Midbrain (tissue), 1 donor: ENCODE measurements at regions not wholly inside any gene's neighbourhood (a gene's known extent, or its start where the extent isn't known, plus 50 kb on each side); places are given as distances from the start of the nearest gene placed in this dataset.
"Not testable (repeated sequence)": the region's sequence is repeated elsewhere in the genome, so short reads cannot be mapped to it uniquely, and the experiment has no call there.

Experiments
- DNase-seq: peaks from one replicate; lab custom pipeline; 2025; lab: John Stamatoyannopoulos, UW

DNA sequence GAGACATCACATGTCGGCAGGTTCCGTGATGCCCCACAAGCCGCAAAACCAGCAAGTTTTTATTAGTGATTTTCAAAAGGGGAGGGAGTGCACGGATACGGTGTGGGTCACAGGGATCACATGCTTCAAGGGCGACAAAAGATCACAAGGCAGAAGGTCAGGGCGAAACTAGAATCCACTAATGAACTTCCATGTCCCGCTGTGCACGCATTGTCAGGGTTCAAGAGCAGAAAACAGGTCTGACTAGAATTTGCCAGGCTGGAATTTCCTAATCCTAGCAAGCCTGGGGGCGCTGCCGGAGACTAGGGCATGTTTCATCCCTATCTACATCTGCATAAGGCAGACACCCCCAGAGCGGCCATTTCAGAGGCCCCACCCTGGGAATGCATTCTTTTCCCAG lies 225.2 kb downstream of the NPHP4 start:
- DNase-seq, result not testable (repeated sequence)

DNA sequence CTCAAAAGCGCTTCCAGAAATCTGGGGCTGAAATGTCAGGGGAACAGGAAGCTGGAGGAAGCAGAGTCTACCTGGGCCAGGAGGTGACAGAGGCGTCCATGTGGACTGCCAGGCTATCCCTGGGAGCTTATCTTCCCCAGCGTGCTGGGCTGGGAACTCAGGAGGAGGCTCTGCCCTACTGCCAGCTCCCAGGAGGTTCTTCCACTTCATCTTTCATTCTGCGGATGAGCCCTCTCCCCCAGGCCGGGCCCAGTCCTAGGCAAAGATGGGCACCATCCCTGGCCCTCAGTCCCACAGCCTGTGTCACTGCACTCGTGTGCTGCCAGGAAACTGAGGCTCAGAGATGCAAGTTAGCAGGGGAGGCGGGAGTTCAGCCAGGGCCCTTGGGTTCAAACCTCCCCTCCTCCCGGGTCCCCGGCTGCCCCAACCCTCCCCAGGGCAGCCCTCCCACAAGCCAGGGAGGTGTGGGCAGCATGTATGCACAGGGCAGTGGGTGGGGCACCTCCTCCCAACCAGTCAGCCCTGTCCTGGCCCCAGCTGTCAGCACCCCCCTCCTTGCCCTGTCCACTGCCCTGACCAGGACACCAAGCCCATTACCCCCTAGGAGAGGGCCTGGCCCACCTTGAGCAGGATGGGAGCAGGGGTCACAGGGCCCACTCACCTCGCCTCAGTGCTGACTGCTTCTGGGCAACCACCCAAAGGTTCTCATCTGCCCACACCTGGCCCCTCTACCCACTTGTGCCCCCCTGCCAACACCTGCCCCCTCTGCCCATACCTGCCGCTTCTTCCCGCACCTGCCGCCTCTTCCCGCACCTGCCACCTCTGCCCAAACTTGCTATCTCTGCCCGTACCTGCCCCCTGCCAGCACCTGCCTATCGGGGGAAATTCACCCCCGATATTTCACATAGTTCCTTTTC lies 226.0 kb downstream of the NPHP4 start:
- DNase-seq, result no peak

DNA sequence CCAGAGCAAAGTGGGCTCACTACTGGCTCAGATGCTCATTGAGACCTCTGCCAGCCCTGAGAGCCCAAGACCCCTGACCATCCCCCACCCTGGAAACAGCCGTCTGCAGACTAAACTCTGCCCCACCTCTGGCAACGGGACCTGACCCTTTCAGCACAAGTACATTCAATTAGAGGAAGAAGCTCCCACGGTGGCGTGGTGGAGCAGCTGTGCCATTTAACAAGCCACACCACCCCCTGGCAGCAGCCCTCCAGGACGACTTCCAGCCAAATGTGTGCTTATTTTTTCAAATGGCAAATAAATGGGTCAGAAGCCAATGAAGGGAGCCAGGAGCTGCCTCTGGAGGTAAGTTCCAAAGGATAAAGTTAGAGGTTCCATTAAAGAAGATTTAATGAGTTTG lies 226.7 kb downstream of the NPHP4 start:
- DNase-seq, result no peak

DNA sequence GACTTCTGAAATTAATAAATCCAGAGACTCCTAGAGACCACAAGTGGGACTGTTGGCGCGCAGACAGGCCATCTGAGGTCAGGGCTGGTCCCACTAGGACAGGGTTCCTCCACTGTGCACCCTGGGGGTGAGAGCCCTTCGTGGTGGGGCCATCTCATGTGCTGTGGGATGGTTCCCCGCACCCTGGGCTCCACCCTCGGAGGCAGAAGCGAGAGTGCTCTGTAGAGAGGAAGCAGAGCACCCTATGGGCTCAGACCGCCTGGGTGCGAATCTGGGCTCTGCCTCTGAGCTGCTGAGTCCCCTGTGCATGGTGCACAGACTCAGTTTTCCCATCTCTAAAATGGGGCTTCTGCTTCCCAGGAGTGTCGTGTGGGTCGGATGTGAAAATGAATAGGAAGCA lies 227.3 kb downstream of the NPHP4 start:
- DNase-seq, result no peak

DNA sequence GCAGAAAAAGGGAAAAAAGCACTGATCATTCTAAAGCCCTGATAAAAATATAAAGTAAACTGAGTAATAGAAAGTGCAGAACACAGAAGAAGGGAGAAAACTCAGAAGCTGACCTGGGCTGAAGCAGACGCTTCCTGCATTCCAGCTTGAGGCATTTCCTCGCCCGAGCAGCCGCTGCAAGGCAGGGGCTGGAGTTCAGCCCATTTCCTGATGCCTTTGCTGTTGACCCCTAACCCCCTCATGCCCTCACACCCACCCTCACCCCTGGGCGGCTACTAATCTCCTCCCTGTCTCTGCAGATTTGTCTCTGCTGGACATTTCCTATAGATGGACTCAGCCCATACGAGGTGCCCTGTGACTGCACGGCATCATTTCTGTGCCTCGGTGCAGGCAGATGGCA lies 227.8 kb downstream of the NPHP4 start:
- no peak for DNase-seq

DNA sequence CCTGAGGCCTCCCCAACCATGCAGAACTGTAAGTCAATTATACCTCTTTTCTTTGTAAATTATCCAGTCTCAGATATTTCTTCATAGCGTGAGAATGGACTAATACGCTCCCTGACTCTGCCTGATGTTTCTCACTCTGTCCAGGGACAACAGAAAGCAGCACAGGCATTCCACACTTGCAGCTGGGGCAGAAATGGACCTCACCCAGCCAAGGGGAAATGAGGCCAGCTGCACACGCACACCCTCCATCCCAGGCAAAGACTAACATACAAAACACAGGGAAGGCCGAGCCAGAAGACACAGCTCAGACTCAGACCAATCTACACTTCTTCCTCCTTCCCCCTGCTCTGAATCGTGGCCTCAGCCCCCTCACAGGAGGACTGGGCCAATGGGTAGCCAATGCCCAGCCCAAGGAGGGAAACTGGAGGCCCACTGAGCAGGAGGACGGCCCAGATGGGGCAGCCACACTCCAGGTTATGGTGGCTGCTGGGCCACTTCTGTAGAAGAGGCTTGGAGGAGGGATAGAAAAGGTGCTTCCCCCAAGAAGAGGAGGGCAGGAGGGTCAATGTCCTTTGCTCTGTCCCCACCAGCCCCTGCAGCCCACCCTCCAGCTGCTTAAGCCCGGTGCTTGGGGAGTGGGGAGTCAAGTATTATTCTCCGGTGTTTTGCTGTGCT lies 228.4 kb downstream of the NPHP4 start:
- no peak for DNase-seq

DNA sequence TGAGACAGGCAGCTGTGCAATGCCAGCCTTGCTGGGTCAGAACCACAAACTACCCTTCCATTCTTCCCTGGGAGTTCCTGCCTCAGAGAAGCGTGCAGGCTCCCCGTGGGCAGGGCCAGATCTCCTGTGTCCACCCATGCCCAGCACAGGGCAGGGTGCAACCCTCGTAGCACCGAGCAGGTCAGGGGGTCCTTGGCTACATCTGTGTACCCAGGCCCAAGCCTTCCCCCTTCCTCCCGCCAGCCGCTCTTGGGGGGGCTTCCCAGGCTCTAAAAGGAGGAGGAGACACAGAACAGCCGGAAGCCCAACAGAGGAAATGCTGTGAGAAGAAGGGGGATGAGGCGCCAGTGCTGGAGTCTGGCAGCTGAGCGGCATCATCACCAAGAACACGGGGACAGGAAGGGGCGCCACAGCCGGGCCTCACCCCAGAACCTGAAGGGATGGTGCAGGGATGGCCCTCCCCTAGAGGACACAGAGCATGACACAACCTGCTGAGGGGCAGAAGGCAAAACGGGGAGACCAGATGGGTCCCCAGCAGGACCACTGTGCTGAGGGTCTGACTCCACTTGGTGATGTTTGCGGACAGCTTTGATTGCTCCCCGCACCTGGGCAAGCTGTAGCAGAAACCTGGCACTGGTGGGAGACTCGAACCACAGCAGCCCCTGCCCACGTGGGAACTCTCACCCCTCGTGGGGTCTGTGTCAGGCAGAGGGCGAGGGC lies 233.2 kb downstream of the NPHP4 start:
- no peak for DNase-seq

DNA sequence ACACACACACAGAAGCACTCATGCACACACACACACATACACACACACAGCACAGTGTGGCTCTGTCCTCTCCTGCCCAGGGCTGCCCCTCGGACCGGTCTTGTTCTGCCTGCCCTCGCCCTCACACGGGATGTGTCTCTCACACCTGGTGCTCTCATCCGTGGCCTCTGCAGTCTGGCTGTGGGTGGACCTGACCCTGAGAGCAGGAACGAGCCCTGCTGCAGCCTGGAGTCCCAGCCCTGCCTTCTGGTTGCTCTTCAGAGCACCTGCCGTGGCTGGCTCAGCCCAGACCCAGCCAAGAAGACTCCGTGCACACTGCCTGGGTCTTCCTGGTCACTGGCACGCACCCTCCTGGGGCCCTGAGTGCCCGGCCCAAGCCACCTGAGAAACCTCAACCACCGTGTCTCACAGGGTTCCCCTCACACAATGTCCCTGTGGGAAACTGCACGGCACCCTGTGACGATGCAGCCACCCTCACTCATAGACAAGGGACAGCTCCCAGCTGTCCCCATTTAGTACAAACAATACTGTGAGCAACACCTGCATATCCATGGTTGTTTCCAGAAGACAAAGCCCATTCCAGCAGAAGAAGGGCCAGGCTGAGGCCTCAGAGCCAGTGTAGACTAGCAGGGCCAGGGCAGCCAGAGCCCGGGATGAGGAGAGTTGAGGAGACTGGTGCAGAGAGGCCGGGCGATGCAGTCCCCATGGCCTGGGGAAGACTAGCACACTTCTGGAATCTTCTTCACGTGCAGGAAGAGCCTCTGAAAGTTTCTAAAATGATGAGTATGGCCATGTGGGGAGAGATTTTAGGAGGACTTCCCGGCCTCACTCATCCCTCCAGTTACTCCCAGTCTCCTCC lies 234.0 kb downstream of the NPHP4 start:
- DNase-seq, result no peak

DNA sequence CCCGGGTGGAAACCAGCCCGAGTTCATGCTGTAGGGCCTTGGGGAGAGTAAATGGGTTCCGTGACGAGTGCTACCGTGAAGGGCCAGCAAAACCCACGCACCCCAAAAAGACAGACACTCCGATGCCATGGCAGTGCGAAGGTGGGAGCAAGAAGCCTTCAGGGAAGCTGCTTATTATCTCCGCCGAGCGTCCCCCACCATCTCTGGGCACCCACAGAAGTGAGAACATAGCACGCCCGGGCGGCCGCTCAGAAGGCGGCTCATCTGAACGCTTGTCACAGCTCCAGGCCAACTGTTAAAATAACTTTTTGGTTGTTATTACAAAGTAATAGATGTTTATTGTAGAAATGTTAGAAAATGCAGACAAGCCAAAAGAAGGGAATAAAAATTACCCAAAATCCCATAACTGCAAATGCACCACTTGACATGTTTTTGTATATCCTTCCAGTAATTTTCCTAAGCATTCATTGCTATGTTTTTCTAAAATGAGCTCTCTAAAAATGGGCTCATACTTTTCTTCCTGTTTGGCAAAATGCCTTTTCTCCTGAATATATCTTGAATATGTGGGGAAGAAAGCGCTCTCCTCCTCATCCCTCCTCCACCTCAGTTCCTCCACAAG lies 234.9 kb downstream of the NPHP4 start:
- no peak for DNase-seq

DNA sequence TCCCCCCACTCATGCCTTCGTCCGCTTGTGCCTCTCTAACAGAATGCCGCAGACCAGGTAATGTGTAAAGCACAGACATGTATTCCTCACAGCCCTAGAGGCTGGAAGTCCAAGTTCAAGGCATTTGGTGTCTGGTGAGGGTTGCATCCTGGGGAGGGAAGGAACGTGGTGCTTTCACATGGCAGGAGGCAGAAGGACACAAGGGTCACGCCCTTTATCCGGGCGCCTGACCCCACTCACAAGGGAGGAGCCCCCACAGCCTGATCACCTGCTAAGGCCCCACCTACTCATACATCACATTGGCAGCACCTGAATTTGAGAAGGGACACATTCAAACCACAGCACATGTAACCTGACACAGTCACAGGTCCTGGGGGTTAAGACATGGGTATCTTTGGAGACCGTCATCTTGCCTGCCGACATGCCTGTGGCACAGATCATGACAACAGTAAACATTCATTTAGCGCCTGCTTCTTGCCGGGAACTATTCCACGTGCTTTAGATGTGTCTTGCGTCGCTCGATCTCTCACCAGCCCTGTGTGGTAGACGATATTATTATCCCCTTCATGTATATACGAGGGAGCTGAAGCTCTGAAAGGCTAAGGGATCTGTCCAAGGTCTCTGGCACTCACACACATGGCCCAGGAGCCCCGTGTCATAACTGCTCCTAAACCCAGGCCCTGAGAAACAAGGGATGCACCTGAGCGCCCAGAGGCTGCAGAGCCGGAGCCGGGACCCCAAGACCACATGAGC lies 235.6 kb downstream of the NPHP4 start:
- DNase-seq, result no peak

DNA sequence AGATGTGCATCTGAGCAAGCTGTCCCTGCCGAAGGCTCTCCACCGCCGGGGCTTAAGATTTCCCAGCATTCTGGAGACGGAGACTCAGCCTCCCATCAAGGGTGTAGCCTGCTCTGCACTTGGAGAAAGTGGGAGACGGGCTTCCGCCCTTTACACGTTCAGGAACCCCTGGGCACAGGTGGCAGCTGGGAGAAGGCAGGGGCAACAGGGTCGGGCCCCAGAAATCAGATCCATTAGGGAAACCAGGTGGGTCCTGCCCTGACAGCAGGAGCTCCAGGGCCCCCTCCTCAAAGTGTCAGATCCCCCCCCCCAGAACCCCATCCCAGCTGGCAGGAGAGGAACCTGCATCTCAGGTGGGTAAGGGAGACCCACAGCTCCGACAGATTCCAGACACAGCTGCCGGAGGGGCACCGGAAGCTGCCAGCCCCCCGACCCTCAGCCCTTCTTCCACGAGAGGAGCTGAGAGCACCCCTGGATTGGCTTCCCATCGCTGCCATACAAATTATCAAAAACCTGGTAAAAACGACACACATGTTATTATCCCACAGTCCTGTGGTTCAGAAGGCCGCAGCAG lies 236.6 kb downstream of the NPHP4 start:
- no peak for DNase-seq

DNA sequence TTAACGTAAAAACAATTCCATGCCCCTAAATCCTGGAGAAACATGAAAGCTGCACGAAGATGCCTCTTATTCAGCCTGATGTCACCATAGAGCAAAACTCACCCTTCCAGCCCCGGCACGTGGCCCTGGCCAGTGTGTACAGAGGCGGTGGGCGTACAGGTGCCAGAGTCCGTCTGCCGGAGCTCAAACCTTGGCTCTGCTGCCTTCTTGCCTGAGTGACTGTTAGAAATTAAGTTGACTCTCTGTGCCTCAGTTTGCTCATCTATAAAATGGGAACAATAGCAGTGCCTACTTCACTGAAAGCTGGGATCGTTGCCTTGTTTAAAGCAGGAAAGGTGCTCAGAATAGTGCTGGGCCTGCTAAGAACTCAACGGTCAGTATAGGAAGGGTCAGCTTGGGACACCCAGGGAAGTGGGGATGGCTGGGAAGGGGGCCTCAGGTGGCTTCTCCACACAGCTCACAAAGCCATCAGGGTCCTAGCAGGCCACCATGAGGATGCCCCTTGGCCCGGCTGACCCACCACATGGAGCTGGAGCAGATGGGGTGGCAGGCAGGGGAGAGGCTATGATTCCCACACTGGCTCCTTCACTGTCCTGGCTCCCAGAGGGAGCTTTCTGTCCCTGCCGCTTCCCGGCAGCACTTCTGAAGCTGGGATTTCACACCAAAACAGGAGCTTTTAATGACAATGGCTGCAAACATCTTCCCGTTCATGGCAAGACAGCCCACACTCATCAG lies 237.2 kb downstream of the NPHP4 start:
- no peak for DNase-seq

DNA sequence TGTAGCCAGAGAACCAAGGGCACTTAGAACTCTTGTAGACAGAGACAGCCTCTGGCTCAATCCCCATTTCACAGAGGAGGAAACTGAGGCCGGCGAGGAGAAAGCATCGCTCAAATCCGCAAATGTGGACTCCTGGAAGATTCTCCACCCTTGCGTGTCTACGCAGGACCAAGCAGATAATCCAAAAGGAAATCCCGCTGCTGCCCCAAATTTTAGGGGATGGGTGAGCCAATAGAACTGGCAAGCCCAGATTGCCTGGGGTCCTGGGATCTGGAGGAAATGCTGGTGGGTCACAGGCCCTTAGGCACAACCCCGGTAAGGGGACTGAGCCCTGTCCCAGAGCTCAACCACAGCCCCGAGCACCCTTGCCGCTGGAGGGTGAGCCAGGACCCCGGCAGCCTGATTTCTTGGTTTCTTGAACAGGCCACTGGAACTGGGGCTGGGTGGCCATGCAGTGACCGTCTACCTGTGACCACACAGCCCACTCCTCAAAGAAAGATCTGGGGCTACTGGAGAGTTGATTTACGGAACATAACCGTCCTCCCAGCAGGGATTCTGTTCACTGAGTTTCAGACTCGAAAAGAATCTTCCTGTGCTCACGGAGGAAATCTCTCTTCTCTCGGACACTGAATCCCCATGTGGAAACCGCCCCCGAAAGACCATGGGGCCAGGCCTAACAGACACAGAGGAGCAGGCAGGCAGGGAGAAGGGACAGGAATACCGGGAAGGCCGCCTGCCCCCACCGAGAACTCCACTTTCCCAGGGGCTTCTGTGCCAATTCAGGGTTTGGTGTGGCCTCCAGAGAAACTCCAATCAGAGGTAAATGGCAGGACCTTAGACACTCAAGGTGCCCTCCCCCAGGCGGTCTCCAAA lies 238.4 kb downstream of the NPHP4 start:
- no peak for DNase-seq

DNA sequence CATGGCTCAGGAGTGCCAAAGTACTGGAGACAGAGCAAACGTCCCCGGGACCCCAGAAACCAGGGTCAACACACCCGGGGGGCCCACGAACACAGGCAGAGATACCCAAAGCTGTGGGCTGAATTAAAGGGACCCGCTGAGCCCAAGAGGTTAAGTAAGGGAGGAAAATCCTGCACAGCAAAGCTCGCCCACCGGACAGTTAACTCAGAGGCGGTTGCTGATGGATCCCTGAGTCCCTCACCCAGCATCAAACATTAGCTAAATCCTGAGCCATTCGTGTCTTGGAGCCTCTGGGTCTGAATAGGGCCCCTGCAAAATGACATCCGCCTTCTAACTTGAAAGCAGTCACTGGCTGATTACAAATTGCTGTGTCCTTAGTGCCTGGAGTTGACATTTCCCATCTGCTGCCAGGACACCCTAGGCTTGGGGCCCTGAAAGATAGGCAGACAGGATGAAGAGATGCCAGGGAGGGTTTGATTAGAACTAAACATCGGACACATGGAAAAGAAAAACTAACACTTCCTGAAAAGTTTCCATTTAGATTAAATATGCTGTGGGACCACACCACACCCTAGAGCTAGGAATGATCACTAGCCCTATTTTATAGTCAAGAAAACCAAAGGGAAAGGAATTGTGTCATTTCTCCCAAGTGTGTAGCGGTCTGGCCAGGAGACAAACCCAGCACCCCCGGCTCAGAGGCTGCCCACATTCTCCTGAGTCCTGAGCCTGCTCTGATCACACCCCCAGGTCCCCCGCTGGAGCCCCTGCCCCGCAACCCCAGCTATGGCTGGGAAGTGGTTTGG lies 239.3 kb downstream of the NPHP4 start:
- no peak for DNase-seq

DNA sequence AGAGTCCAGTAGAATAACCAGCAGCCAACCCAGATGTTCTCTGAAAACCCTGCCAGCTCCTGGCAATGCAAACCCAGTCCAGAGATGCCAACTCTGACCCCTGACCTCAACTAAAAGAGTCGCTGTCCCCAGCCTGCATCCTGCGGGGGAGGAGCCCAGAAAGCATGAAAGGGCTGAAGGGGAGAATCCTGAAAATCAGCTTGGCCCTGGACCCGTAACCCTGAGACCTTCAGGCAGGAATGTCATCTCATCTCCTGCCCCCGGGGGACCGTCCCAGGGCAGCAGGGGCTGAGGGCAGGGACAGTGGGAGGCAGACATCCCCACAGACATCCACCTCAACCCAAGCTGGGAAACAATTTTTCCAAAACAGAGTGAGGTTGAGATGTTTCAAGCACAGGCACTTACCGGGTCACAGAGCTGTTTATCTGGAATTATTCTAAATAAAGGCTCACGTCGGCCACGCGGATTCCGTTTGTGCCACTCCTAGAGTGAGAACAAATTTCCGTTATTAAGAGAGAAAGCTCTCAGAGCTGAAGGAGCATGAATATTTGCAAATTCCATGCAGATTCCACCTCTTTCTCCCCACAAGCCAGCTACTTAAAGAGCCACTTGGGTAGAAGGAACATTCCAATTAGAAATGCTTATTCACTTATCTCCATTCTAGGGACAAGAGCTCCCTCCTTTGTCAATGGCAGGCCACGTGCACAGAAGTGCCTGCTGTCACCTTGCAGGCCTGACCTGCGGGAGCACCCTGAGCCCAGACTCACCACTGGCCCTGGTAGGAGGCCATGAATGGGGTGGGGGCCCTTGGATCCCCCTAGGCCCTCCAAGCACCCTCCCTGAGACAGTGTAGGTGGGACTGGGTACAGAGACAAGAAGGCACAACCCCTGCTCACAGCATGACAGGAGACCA lies 240.1 kb downstream of the NPHP4 start:
- DNase-seq, result no peak

DNA sequence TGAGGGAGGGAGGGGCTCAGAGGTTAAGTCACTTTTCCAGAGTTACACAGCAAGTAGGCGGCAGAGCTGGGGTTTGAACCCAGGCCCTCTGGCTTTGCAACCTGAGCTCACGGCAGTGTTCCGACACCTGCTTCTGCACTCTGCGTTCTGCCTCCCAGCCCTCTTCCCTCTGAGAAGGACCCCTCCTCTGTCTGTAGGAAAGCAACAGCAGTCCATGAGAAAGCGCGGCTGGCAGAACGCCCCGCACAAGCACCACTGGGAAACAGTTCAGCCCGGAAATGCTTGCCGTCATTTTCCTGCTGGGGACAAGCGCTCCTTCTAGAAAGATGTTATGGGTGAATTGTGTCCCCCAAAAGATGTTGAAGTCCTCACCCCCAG lies 241.1 kb downstream of the NPHP4 start:
- DNase-seq, result no peak
